ENCODE measurements at regions not wholly inside any gene's neighbourhood (a gene's known extent, or its start where the extent isn't known, plus 50 kb on each side); places are given as distances from the start of the nearest gene placed in this dataset.

DNA sequence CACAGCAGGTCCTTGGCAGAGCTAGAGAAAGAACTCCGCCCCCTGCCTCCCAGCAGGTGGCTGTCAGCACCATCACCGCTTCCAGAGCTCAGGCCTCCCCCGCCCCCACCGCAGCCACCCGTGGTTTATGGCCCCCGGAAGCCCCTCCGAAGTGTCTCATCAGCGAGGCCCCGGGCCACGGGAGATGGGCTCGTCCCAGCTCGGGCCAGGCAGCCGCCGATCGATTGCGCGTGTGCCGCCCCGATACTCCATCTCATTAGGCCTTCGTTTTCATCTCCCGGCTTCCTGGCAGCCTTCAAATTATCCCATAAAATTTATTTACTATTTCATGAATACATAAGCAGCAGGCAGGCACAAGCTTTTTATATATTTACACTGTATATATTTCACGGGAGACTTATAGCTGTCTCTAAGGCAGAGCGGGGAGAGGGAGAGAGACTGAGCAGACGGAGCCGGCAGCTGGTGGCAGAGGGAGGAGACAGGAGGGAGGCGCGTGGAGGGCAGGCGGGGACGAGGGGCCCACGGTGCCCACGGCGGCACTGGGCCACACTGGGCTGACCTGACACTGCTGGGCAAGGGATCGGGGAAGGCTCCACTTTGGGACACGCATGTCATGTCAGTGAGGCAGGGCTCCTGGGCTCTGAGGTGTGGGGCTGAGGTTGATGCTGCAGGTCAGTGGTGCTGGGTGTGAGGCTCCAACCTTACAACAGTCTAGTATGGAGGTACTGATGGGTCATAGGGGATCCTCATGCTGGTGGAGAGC, 241.2 kb downstream of the RBM19 start:
- no peaks in the 10 kb centered on the region for H3K4me1 ChIP-seq (ENCODE audit: control insufficient read depth, insufficient read depth, low read length)
- no peak overlapping the region for H3K9ac ChIP-seq (ENCODE audit: low read length)
- H3K36me3 ChIP-seq (ENCODE audit: control insufficient read depth, insufficient read depth, low read length, severe bottlenecking) = no peaks in the 10 kb centered on the region
- no peaks in the 10 kb centered on the region for H3K9me3 ChIP-seq (ENCODE audit: control insufficient read depth, low read length)
- no peak overlapping the region for H3K4me3 ChIP-seq (ENCODE audit: low read length)
- no peak for DNase-seq (ENCODE audit: low read depth)
- peaks cover 29% of the 10 kb centered on the region for H3K27me3 ChIP-seq (replicated peaks; ENCODE audit: control insufficient read depth, insufficient read depth, low read length)

DNA sequence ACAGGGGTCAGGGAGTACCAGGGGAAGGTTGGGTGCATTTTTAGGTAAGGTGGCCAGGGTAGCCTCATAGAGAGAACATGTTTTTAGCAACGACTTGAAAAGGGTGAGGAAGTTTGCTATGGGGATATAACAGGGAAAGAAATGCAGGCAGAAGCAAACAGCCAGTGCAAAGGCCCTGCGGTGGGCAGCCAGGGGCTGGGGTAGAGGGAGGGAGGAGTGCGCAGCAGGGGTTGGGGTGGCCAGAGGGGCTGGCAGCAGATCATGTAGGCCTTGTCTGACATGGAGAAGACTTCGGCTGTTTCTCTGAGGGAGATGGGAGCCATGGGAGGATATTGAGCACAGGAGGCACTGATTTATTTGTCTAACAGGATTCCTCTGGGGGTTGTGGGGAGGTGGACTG, 242.5 kb downstream of the RBM19 start:
- Histone ChIP-seq H3K4me3 (ENCODE audit: low read length) (no peak overlapping the region), H3K9ac (ENCODE audit: low read length) (no peak overlapping the region), H3K4me1 (ENCODE audit: control insufficient read depth, insufficient read depth, low read length) (no peaks in the 10 kb centered on the region), H3K27me3 (replicated peaks; ENCODE audit: control insufficient read depth, insufficient read depth, low read length) (peaks cover 26% of the 10 kb centered on the region), H3K9me3 (ENCODE audit: control insufficient read depth, low read length) (no peaks in the 10 kb centered on the region), H3K36me3 (ENCODE audit: control insufficient read depth, insufficient read depth, low read length, severe bottlenecking) (no peaks in the 10 kb centered on the region)
- no peak for DNase-seq (ENCODE audit: low read depth)

DNA sequence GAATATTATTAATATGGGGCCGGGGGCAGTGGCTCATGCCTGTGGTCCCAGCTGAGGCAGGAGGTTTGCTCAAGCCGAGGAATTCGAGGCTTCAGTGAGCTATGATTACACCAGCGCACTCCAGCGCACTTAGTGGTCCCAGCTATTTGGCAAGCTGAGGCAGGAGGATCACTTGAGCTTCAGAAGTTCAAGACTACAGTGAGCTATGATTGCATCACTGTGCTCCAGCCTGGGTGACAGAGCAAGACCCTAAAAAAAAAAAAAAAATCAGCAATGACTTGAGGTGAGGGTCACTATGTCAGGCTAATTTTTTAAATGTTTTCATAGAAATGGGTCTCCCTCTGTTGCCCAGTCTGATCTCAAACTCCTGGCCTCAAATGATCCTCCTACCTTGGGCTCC, 243.4 kb downstream of the RBM19 start:
- Histone ChIP-seq H3K4me1 (ENCODE audit: control insufficient read depth, insufficient read depth, low read length) (no peaks in the 10 kb centered on the region), H3K4me3 (ENCODE audit: low read length) (no peak overlapping the region), H3K36me3 (ENCODE audit: control insufficient read depth, insufficient read depth, low read length, severe bottlenecking) (no peaks in the 10 kb centered on the region), H3K27me3 (replicated peaks; ENCODE audit: control insufficient read depth, insufficient read depth, low read length) (peaks cover 29% of the 10 kb centered on the region), H3K9me3 (ENCODE audit: control insufficient read depth, low read length) (no peaks in the 10 kb centered on the region), H3K9ac (ENCODE audit: low read length) (no peak overlapping the region)
- DNase-seq (ENCODE audit: low read depth) = no peak

DNA sequence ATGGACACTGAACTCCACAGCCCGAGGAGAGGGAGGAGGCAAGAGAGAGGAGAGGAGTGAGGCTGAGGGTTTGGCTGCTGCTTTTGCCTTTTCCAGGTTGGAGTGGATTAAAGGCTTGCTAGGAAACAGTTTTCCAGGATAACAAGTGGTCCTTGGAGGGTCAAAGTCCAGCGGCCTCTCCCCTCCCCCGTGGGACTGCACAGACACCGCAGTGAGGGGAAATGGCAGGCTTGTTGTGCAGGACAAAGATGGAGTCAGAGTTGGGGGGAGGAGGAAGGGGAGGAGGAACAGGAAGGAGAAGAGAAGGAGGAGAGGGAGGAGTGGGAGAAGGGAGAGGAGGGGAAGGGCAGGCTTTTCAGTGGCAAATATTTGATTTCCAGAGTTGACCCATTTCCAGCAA, 245.5 kb downstream of the RBM19 start:
- DNase-seq (ENCODE audit: low read depth) = no peak
- no peaks in the 10 kb centered on the region for H3K4me1 ChIP-seq (ENCODE audit: control insufficient read depth, insufficient read depth, low read length)
- H3K4me3 ChIP-seq (ENCODE audit: low read length) = no peak overlapping the region
- peaks cover 6% of the 10 kb centered on the region for H3K9me3 ChIP-seq (ENCODE audit: control insufficient read depth, low read length)
- no peak overlapping the region for H3K9ac ChIP-seq (ENCODE audit: low read length)
- peaks cover 29% of the 10 kb centered on the region for H3K27me3 ChIP-seq (replicated peaks; ENCODE audit: control insufficient read depth, insufficient read depth, low read length)
- no peaks in the 10 kb centered on the region for H3K36me3 ChIP-seq (ENCODE audit: control insufficient read depth, insufficient read depth, low read length, severe bottlenecking)

DNA sequence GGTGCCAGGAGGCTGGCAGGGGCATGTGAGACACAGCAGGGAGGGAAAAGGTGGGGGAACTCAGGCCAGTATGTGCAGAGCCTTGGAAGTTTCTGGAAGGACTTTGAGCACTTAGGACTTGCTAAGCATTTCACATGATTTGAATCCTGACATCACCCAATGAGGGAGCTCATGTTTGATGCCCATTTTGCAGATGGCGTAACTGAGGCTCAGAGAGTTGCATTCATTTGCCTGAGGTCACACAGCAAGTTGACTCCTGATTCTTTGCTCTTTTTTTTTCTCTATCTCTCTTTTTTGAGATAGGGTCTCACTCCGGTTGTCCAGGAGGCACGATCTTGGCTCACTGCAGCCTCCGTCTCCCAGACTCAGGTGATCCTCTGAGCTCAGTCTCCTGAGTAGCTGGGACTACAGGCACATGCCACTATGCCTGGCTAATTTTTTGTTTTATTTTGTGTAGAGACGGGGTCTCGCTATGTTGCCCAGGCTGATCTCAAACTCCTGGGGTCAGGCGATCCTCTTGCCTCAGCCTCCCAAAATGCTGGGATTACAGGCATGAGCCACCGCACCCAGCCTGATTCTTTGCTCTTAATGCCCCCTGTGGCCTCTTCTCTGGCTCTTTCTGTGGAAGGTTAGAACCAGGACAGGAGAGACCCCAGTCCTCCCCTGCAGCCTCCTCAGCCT, 246.1 kb downstream of the RBM19 start:
- DNase-seq (ENCODE audit: low read depth) = no peak
- H3K36me3 ChIP-seq (ENCODE audit: control insufficient read depth, insufficient read depth, low read length, severe bottlenecking) = no peaks in the 10 kb centered on the region
- H3K4me3 ChIP-seq (ENCODE audit: low read length) = no peak overlapping the region
- H3K9ac ChIP-seq (ENCODE audit: low read length) = no peak overlapping the region
- H3K27me3 ChIP-seq (replicated peaks; ENCODE audit: control insufficient read depth, insufficient read depth, low read length) = peaks cover 26% of the 10 kb centered on the region
- no peaks in the 10 kb centered on the region for H3K4me1 ChIP-seq (ENCODE audit: control insufficient read depth, insufficient read depth, low read length)
- H3K9me3 ChIP-seq (ENCODE audit: control insufficient read depth, low read length) = peaks cover 6% of the 10 kb centered on the region

DNA sequence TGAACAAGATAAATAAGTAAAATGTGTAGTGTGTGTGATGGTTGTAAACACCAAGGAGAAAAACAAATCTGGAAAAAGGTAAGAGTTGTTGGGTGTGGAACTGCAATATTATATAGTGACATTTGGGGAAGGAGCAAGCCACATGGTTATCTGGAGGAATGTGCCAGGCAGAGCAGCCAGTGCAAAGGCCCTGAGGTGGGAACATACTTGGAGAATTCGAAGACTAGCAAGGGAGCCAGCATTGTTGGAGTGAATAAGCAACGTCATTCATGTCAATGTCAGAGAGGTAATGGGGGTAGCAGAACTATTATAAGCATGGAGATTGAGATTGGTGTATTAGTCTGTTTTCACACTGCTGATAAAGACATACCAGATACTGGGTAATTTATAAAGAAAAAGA, 241.5 kb upstream of the LHX5 start:
- DNase-seq (ENCODE audit: low read depth) = no peak
- Histone ChIP-seq H3K4me3 (ENCODE audit: low read length) (no peak overlapping the region), H3K4me1 (ENCODE audit: control insufficient read depth, insufficient read depth, low read length) (no peaks in the 10 kb centered on the region), H3K9me3 (ENCODE audit: control insufficient read depth, low read length) (peaks cover 23% of the 10 kb centered on the region), H3K27me3 (replicated peaks; ENCODE audit: control insufficient read depth, insufficient read depth, low read length) (peaks cover 21% of the 10 kb centered on the region), H3K9ac (ENCODE audit: low read length) (no peak overlapping the region), H3K36me3 (ENCODE audit: control insufficient read depth, insufficient read depth, low read length, severe bottlenecking) (no peaks in the 10 kb centered on the region)

DNA sequence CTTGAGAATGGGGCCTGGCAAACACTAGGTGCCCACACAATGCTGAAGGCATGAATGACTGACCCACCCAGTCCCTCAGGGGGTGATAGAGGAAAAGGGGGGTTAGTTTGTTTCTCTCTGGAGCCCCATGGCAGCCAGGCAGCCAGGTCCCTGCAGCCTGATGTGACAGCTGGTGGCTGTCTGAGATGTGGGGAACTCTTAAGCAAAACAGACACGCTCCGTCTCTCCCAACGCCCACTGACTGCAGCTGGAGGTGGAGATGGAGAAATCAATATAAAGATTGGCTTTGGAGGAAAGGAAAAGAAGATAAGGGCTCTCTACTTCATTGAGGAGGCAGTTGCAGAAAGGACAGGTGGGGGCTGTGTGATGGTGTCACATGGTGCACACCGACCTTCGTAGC, 240.8 kb upstream of the LHX5 start:
- Histone ChIP-seq H3K4me3 (ENCODE audit: low read length) (no peak overlapping the region), H3K4me1 (ENCODE audit: control insufficient read depth, insufficient read depth, low read length) (no peaks in the 10 kb centered on the region), H3K9me3 (ENCODE audit: control insufficient read depth, low read length) (peaks cover 23% of the 10 kb centered on the region), H3K27me3 (replicated peaks; ENCODE audit: control insufficient read depth, insufficient read depth, low read length) (peaks cover 17% of the 10 kb centered on the region), H3K9ac (ENCODE audit: low read length) (no peak overlapping the region), H3K36me3 (ENCODE audit: control insufficient read depth, insufficient read depth, low read length, severe bottlenecking) (no peaks in the 10 kb centered on the region)
- DNase-seq (ENCODE audit: low read depth) = no peak

DNA sequence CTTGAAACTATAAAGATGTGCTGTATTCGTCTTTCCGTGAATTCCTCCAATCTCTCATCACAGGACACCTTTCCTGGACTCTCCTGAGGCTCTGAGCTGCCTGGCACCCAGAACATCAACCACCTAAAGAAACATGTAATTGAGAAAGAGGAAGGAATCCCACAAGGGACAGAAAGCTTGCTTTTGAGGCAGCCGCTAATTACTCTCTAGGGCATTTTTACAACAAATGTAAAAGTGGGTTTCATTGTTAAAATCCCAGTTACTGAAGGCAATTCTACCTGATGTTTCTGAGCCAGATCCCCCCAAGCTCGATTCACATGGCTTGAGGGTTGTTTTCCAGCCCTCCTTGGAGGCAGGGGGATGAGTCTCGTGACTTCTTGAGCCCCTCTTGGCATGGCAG, 238.5 kb upstream of the LHX5 start:
- H3K27me3 ChIP-seq (replicated peaks; ENCODE audit: control insufficient read depth, insufficient read depth, low read length) = peaks cover 27% of the 10 kb centered on the region
- no peak overlapping the region for H3K4me3 ChIP-seq (ENCODE audit: low read length)
- H3K9me3 ChIP-seq (ENCODE audit: control insufficient read depth, low read length) = peaks cover 17% of the 10 kb centered on the region
- no peaks in the 10 kb centered on the region for H3K4me1 ChIP-seq (ENCODE audit: control insufficient read depth, insufficient read depth, low read length)
- H3K36me3 ChIP-seq (ENCODE audit: control insufficient read depth, insufficient read depth, low read length, severe bottlenecking) = no peaks in the 10 kb centered on the region
- no peak for DNase-seq (ENCODE audit: low read depth)
- H3K9ac ChIP-seq (ENCODE audit: low read length) = no peak overlapping the region

DNA sequence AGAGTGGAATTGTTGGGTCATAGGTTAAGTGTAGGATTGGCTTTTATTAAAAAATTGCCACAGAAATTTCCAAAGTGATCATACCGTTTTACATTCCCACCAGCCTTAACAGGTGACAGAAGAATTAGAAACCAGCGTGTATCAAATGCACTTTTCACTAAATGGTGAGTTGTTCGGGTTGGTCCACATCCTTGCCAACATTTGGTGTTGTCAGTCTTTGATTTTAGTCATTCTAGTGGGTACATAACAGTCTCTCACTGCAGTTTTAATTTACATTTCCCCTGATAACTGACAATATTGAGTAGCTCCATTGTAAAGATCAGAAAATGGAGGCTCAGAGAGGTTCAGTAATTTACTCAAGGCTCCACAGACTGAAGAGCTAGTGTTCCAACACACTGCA, 237.8 kb upstream of the LHX5 start:
- Histone ChIP-seq H3K27me3 (replicated peaks; ENCODE audit: control insufficient read depth, insufficient read depth, low read length) (peaks cover 31% of the 10 kb centered on the region), H3K36me3 (ENCODE audit: control insufficient read depth, insufficient read depth, low read length, severe bottlenecking) (no peaks in the 10 kb centered on the region), H3K4me3 (ENCODE audit: low read length) (no peak overlapping the region), H3K9ac (ENCODE audit: low read length) (no peak overlapping the region), H3K4me1 (ENCODE audit: control insufficient read depth, insufficient read depth, low read length) (no peaks in the 10 kb centered on the region), H3K9me3 (ENCODE audit: control insufficient read depth, low read length) (peaks cover 17% of the 10 kb centered on the region)
- no peak for DNase-seq (ENCODE audit: low read depth)

DNA sequence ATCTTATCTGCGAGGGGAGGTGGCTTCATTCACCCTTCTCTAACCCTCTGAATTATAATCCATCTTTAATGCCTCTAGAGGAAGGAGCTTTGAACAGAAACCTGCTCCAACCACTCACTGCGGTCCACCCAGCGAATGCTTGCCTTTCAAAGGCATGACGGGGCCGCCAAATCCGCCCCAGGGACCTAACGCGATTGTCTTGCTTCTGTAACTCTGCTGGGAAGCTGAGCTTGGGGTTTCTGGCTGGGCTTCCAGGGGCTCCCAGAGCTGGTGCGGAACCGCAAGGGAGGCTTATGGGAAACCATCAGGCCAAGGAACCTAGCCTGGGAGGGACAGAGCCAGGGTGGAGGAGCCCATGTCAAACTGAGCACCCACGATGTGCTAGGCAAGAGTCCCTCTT, 231.2 kb upstream of the LHX5 start:
- H3K4me3 ChIP-seq (ENCODE audit: low read length) = no peak overlapping the region

DNA sequence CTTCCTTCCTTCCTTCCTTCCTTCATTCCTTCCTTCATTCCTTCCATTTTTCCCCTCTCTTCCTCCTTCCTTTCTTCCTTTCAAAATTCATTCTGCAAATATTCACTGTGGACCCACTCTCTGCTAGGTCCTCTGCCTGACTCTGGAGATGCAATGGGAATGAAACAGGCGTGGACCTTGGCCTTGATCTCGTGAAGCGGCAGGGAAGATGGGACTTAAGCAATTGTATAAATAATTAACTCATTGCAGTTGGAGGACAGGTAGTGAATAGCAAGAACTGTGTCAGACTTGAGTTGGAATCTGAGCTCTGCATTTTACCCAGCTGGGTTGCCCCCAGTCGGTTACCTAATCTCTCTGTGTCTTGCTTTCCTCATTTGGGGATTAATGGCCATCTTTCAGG, 230.6 kb upstream of the LHX5 start:
- no peak for DNase-seq (ENCODE audit: low read depth)
- Histone ChIP-seq H3K27me3 (replicated peaks; ENCODE audit: control insufficient read depth, insufficient read depth, low read length) (peaks cover 44% of the 10 kb centered on the region), H3K9ac (ENCODE audit: low read length) (no peak overlapping the region), H3K4me3 (ENCODE audit: low read length) (no peak overlapping the region), H3K36me3 (ENCODE audit: control insufficient read depth, insufficient read depth, low read length, severe bottlenecking) (no peaks in the 10 kb centered on the region), H3K4me1 (ENCODE audit: control insufficient read depth, insufficient read depth, low read length) (no peaks in the 10 kb centered on the region), H3K9me3 (ENCODE audit: control insufficient read depth, low read length) (peaks cover 2% of the 10 kb centered on the region)

More for the DNA sequence above, 231.2 kb upstream of the LHX5 start:
- peaks cover 38% of the 10 kb centered on the region for H3K27me3 ChIP-seq (replicated peaks; ENCODE audit: control insufficient read depth, insufficient read depth, low read length)
- no peaks in the 10 kb centered on the region for H3K4me1 ChIP-seq (ENCODE audit: control insufficient read depth, insufficient read depth, low read length)
- H3K9me3 ChIP-seq (ENCODE audit: control insufficient read depth, low read length) = peaks cover 2% of the 10 kb centered on the region
- H3K36me3 ChIP-seq (ENCODE audit: control insufficient read depth, insufficient read depth, low read length, severe bottlenecking) = no peaks in the 10 kb centered on the region
- no peak overlapping the region for H3K9ac ChIP-seq (ENCODE audit: low read length)
- no peak for DNase-seq (ENCODE audit: low read depth)

All from adipocyte (in vitro differentiated cells).